ENCODE measurements at regions not wholly inside any gene's neighbourhood (a gene's known extent, or its start where the extent isn't known, plus 50 kb on each side); places are given as distances from the start of the nearest gene placed in this dataset.

GRCh38 chr3:156029208-156029607 is 91.2 kb upstream of the KCNAB1 start:
- Histone ChIP-seq H3K79me2 (ENCODE audit: insufficient read depth, low read depth, low read length) (no peaks in the 10 kb centered on the region), H3K9me2 (ENCODE audit: insufficient read depth, low read length) (no peaks in the 10 kb centered on the region), H3K9me3 (ENCODE audit: low read length) (no peaks in the 10 kb centered on the region), H2AFZ (ENCODE audit: low read length) (no peak overlapping the region), H3K4me2 (ENCODE audit: low read length) (no peak overlapping the region), H4K20me1 (ENCODE audit: insufficient read depth, low read length) (no peaks in the 10 kb centered on the region), H3K27ac (ENCODE audit: low read depth, low read length, poor library complexity, severe bottlenecking) (no peak overlapping the region), H3K4me1 (ENCODE audit: insufficient read depth, low read length, poor library complexity, severe bottlenecking) (no peaks in the 10 kb centered on the region), H3K4me3 (ENCODE audit: low read depth, low read length, poor library complexity, severe bottlenecking) (no peak overlapping the region), H3K36me3 (ENCODE audit: insufficient read depth, low read length) (no peaks in the 10 kb centered on the region)
- no peak for TF ChIP-seq CTCF (conservative IDR thresholded peaks at IDR 0.05; ENCODE audit: low read length)
- no peak for TF ChIP-seq EZH2phosphoT487 (IDR thresholded peaks at IDR 0.05; ENCODE audit: borderline replicate concordance, low read depth, low read length)
- POLR2A ChIA-PET, result no interaction called here
- intact Hi-C loops (cut with micrococcal nuclease; ENCODE audit: unreplicated experiment), result no loop called here
- CTCF ChIA-PET (ENCODE audit: unreplicated experiment), result no interaction called here
- DNase-seq (ENCODE audit: low spot score), result no peak
- no TSS peak for BruUV-seq (replicated peaks)

- Histone ChIP-seq H3K27ac (ENCODE audit: low read depth, low read length, poor library complexity, severe bottlenecking) (no peak overlapping the region), H3K4me2 (ENCODE audit: low read length) (no peak overlapping the region), H2AFZ (ENCODE audit: low read length) (no peak overlapping the region), H3K4me3 (ENCODE audit: low read depth, low read length, poor library complexity, severe bottlenecking) (no peak overlapping the region), H3K9me2 (ENCODE audit: insufficient read depth, low read length) (no peaks in the 10 kb centered on the region), H4K20me1 (ENCODE audit: insufficient read depth, low read length) (no peaks in the 10 kb centered on the region), H3K79me2 (ENCODE audit: insufficient read depth, low read depth, low read length) (no peaks in the 10 kb centered on the region), H3K9me3 (ENCODE audit: low read length) (no peaks in the 10 kb centered on the region), H3K4me1 (ENCODE audit: insufficient read depth, low read length, poor library complexity, severe bottlenecking) (no peaks in the 10 kb centered on the region), H3K36me3 (ENCODE audit: insufficient read depth, low read length) (no peaks in the 10 kb centered on the region)
- ChIA-PET POLR2A (no interaction called here), CTCF (ENCODE audit: unreplicated experiment) (no interaction called here)
- BruUV-seq (replicated peaks), result no TSS peak
- DNase-seq (ENCODE audit: low spot score), result no peak
- TF ChIP-seq CTCF (conservative IDR thresholded peaks at IDR 0.05; ENCODE audit: low read length), result no peak
- TF ChIP-seq EZH2phosphoT487 (IDR thresholded peaks at IDR 0.05; ENCODE audit: borderline replicate concordance, low read depth, low read length), result no peak
- intact Hi-C loops (cut with micrococcal nuclease; ENCODE audit: unreplicated experiment), result no loop called here
These were observed 89.7 kb upstream of the KCNAB1 start for GRCh38 chr3:156030723-156031122.

- Histone ChIP-seq H2AFZ (ENCODE audit: low read length) (no peak overlapping the region), H3K79me2 (ENCODE audit: insufficient read depth, low read depth, low read length) (no peaks in the 10 kb centered on the region), H3K9me2 (ENCODE audit: insufficient read depth, low read length) (no peaks in the 10 kb centered on the region), H4K20me1 (ENCODE audit: insufficient read depth, low read length) (no peaks in the 10 kb centered on the region), H3K4me2 (ENCODE audit: low read length) (no peak overlapping the region), H3K9me3 (ENCODE audit: low read length) (no peaks in the 10 kb centered on the region), H3K4me1 (ENCODE audit: insufficient read depth, low read length, poor library complexity, severe bottlenecking) (no peaks in the 10 kb centered on the region), H3K4me3 (ENCODE audit: low read depth, low read length, poor library complexity, severe bottlenecking) (no peak overlapping the region), H3K36me3 (ENCODE audit: insufficient read depth, low read length) (no peaks in the 10 kb centered on the region), H3K27ac (ENCODE audit: low read depth, low read length, poor library complexity, severe bottlenecking) (no peak overlapping the region)
- intact Hi-C loops (cut with micrococcal nuclease; ENCODE audit: unreplicated experiment), result no loop called here
- BruUV-seq (replicated peaks), result no TSS peak
- ChIA-PET POLR2A (interaction anchor here (0.7 to 1.1 kb wide), 2 partner anchors 17 to 1934 kb away, joined by 3 read pairs; no protein-coding TSS in a partner anchor), CTCF (ENCODE audit: unreplicated experiment) (no interaction called here)
- no peak for DNase-seq (ENCODE audit: low spot score)
- no peak for TF ChIP-seq EZH2phosphoT487 (IDR thresholded peaks at IDR 0.05; ENCODE audit: borderline replicate concordance, low read depth, low read length)
- no peak for TF ChIP-seq CTCF (conservative IDR thresholded peaks at IDR 0.05; ENCODE audit: low read length)
These were observed 87.0 kb upstream of the KCNAB1 start for GRCh38 chr3:156033428-156033827.

All from OCI-LY7 (cell line).